ENCODE measurements at regions not wholly inside any gene's neighbourhood (a gene's known extent, or its start where the extent isn't known, plus 50 kb on each side); places are given as distances from the start of the nearest gene placed in this dataset.
"Not testable (repeated sequence)": the region's sequence is repeated elsewhere in the genome, so short reads cannot be mapped to it uniquely, and the experiment has no call there.

GRCh38 chr7:81402227-81402626 lies 367.6 kb downstream of the HGF start:
- DNase-seq (ENCODE audit: extremely low read depth, insufficient read length): no peak
- no peaks in the 10 kb centered on the region for H3K36me3 ChIP-seq (ENCODE audit: control insufficient read depth, insufficient read depth, low read length)
- no peak for TF ChIP-seq CTCF (IDR thresholded peaks at IDR 0.05; ENCODE audit: insufficient read depth, low read length, poor library complexity, severe bottlenecking)
- H3K27me3 ChIP-seq (replicated peaks; ENCODE audit: control insufficient read depth, insufficient read depth, low read length): no peaks in the 10 kb centered on the region
- H3K4me3 ChIP-seq (replicated peaks; ENCODE audit: low read depth, low read length): no peak overlapping the region

- no peak for DNase-seq (ENCODE audit: extremely low read depth, insufficient read length)
- Histone ChIP-seq H3K27me3 (replicated peaks; ENCODE audit: control insufficient read depth, insufficient read depth, low read length) (no peaks in the 10 kb centered on the region), H3K4me3 (replicated peaks; ENCODE audit: low read depth, low read length) (no peak overlapping the region), H3K36me3 (ENCODE audit: control insufficient read depth, insufficient read depth, low read length) (no peaks in the 10 kb centered on the region)
- no peak for TF ChIP-seq CTCF (IDR thresholded peaks at IDR 0.05; ENCODE audit: insufficient read depth, low read length, poor library complexity, severe bottlenecking)
Measured at GRCh38 chr7:81399471-81399870, 370.4 kb downstream of the HGF start.

DNA sequence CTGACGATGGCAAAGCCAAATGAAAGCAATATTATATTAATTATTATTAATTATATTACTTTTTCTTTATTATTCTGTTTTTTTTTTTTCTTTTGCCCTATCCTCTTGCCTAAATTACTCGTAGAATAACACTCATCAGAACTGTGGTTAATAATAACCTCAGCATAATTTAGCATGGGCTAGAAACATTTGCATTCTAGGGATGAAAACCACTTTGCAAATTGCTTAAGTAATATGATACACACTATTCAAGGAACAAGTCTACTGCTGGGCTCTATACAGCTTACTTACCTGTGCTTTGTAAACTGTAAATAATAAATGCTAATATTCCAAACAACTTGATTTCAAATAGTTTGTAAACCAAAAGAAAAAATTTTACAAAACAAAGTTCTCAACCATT lies 375.8 kb downstream of the HGF start:
- Histone ChIP-seq H3K4me3 (replicated peaks; ENCODE audit: low read depth, low read length) (no peak overlapping the region), H3K27me3 (replicated peaks; ENCODE audit: control insufficient read depth, insufficient read depth, low read length) (no peaks in the 10 kb centered on the region), H3K36me3 (ENCODE audit: control insufficient read depth, insufficient read depth, low read length) (no peaks in the 10 kb centered on the region)
- TF ChIP-seq CTCF (IDR thresholded peaks at IDR 0.05; ENCODE audit: insufficient read depth, low read length, poor library complexity, severe bottlenecking): no peak
- DNase-seq (ENCODE audit: extremely low read depth, insufficient read length): no peak

DNA sequence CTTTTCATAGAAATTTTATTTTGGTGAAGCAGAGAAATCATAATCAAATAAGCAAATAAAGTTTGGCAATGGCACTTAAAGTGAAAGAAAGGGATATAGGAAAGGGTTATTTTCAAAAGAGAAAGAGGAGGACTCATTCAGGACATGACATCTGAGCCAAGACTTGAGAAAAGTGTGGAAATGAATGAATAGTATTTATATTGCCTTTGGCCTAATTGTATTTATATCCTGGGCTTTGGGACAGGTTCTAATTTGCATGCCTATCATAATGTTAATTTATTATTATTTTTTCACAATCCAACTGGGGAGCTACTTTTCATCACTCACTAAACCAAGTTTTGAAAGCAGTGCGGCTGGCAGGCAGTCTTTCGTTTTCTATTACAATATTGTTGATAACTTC lies 376.8 kb downstream of the HGF start:
- no peak for TF ChIP-seq CTCF (IDR thresholded peaks at IDR 0.05; ENCODE audit: insufficient read depth, low read length, poor library complexity, severe bottlenecking)
- H3K4me3 ChIP-seq (replicated peaks; ENCODE audit: low read depth, low read length): no peak overlapping the region
- no peak for DNase-seq (ENCODE audit: extremely low read depth, insufficient read length)
- no peaks in the 10 kb centered on the region for H3K27me3 ChIP-seq (replicated peaks; ENCODE audit: control insufficient read depth, insufficient read depth, low read length)
- no peaks in the 10 kb centered on the region for H3K36me3 ChIP-seq (ENCODE audit: control insufficient read depth, insufficient read depth, low read length)

DNA sequence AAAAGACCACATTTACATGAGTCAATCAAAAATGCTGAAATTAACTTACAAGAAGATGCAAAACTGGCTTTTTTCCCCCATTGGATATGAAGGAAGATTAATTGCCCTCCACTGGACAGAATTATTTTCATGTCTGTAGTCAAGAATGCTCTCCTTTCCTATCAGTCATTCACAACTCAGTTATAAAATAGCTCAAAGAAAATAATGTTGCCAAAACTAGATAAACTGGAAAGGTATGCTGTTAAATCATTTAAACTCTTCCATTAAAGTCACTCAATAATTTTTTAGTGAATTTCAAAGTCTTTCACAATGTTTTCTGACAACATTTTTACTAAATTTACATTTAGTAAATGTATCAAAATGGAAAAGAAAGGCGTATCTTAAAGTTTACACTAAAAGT lies 384.5 kb downstream of the HGF start:
- no peak overlapping the region for H3K4me3 ChIP-seq (replicated peaks; ENCODE audit: low read depth, low read length)
- TF ChIP-seq CTCF (IDR thresholded peaks at IDR 0.05; ENCODE audit: insufficient read depth, low read length, poor library complexity, severe bottlenecking): no peak
- DNase-seq (ENCODE audit: extremely low read depth, insufficient read length): no peak
- no peaks in the 10 kb centered on the region for H3K36me3 ChIP-seq (ENCODE audit: control insufficient read depth, insufficient read depth, low read length)
- no peaks in the 10 kb centered on the region for H3K27me3 ChIP-seq (replicated peaks; ENCODE audit: control insufficient read depth, insufficient read depth, low read length)

GRCh38 chr7:81383846-81384245 lies 386.0 kb downstream of the HGF start:
- no peaks in the 10 kb centered on the region for H3K27me3 ChIP-seq (replicated peaks; ENCODE audit: control insufficient read depth, insufficient read depth, low read length)
- no peak for DNase-seq (ENCODE audit: extremely low read depth, insufficient read length)
- TF ChIP-seq CTCF (IDR thresholded peaks at IDR 0.05; ENCODE audit: insufficient read depth, low read length, poor library complexity, severe bottlenecking): no peak
- H3K36me3 ChIP-seq (ENCODE audit: control insufficient read depth, insufficient read depth, low read length): no peaks in the 10 kb centered on the region
- no peak overlapping the region for H3K4me3 ChIP-seq (replicated peaks; ENCODE audit: low read depth, low read length)

DNA sequence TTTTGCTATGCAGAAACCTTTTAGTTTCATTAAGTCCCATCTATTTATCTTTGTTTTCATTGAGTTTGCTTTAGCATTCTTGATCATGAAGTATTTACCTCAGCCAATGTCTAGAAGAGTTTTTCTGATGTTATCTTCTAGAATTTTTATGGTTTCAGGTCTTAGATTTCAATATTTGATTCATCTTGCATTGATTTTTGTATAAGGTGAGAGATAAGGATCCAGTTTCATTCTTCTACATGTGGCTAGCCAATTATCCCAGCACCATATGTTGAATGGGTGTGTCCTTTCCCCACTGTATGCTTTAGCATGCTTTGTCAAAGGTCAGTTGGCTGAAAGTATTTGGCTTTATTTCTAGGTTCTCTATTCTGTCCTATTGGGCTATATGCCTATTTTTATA lies 395.2 kb downstream of the HGF start:
- not testable (repeated sequence) for H3K36me3 ChIP-seq (ENCODE audit: control insufficient read depth, insufficient read depth, low read length); H3K27me3 ChIP-seq (replicated peaks; ENCODE audit: control insufficient read depth, insufficient read depth, low read length); H3K4me3 ChIP-seq (replicated peaks; ENCODE audit: low read depth, low read length); DNase-seq (ENCODE audit: extremely low read depth, insufficient read length)

Data from GM06990 (cell line).